ENCODE measurements at regions not wholly inside any gene's neighbourhood (a gene's known extent, or its start where the extent isn't known, plus 50 kb on each side); places are given as distances from the start of the nearest gene placed in this dataset.

DNA sequence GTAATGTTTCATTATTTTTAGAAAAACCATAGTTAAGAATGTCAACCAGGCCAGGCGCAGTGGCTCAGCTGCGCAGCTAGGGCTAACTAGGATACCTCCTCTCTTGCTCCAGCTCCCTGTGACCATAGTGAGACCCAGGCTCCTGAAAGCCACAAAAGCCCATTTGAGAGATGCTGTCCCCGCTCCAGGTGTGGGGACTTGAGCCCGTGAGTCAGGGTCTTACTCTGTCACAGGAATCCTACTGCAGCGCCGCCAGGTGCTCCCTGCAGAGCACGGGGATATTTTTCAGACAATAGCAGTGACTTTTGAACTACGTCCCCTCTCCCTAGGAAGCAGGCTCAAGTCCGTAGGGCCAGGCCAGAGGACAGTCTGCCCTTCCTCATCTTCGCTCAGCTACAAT is 75.6 kb upstream of the NRBF2 start:
- no peak for TF ChIP-seq DBP (CRISPR knock-in tag; IDR thresholded peaks at IDR 0.05; ENCODE audit: not compliant biosample characterization)
- TF ChIP-seq, protein P1, sequence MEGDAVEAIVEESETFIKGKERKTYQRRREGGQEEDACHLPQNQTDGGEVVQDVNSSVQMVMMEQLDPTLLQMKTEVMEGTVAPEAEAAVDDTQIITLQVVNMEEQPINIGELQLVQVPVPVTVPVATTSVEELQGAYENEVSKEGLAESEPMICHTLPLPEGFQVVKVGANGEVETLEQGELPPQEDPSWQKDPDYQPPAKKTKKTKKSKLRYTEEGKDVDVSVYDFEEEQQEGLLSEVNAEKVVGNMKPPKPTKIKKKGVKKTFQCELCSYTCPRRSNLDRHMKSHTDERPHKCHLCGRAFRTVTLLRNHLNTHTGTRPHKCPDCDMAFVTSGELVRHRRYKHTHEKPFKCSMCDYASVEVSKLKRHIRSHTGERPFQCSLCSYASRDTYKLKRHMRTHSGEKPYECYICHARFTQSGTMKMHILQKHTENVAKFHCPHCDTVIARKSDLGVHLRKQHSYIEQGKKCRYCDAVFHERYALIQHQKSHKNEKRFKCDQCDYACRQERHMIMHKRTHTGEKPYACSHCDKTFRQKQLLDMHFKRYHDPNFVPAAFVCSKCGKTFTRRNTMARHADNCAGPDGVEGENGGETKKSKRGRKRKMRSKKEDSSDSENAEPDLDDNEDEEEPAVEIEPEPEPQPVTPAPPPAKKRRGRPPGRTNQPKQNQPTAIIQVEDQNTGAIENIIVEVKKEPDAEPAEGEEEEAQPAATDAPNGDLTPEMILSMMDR (CRISPR knock-in tag; IDR thresholded peaks at IDR 0.05): no peak
- no peak for TF ChIP-seq ZNF333 (CRISPR knock-in tag; IDR thresholded peaks at IDR 0.05; ENCODE audit: borderline replicate concordance)
- TF ChIP-seq, protein P2, sequence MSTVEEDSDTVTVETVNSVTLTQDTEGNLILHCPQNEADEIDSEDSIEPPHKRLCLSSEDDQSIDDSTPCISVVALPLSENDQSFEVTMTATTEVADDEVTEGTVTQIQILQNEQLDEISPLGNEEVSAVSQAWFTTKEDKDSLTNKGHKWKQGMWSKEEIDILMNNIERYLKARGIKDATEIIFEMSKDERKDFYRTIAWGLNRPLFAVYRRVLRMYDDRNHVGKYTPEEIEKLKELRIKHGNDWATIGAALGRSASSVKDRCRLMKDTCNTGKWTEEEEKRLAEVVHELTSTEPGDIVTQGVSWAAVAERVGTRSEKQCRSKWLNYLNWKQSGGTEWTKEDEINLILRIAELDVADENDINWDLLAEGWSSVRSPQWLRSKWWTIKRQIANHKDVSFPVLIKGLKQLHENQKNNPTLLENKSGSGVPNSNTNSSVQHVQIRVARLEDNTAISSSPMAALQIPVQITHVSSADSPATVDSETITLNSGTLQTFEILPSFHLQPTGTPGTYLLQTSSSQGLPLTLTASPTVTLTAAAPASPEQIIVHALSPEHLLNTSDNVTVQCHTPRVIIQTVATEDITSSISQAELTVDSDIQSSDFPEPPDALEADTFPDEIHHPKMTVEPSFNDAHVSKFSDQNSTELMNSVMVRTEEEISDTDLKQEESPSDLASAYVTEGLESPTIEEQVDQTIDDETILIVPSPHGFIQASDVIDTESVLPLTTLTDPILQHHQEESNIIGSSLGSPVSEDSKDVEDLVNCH (CRISPR knock-in tag; IDR thresholded peaks at IDR 0.05): no peak
- no peak for TF ChIP-seq POLR2AphosphoS5 (IDR thresholded peaks at IDR 0.05; ENCODE audit: low read depth, low read length)
- no peak for TF ChIP-seq KDM1A (CRISPR knock-in tag; IDR thresholded peaks at IDR 0.05)
- TF ChIP-seq ZFP36L2 (CRISPR knock-in tag; IDR thresholded peaks at IDR 0.05): no peak
